OCI-LY1 (cell line): ENCODE measurements at regions not wholly inside any gene's neighbourhood (a gene's known extent, or its start where the extent isn't known, plus 50 kb on each side); places are given as distances from the start of the nearest gene placed in this dataset.

Source experiments
- H2AFZ ChIP-seq: fragments of 200-600 bp; sonication (generic), shearing (Covaris generic); 2 replicates; pipeline ENCODE4 v1.6.0; 2014; ENCODE audit warnings: antibody characterized with exemption, mild to moderate bottlenecking, low read length
- H3F3A ChIP-seq: fragments of 200-600 bp; sonication (generic), shearing (Covaris generic); 2 replicates; pipeline ENCODE4 v1.6.0; 2014; ENCODE audit warnings: mild to moderate bottlenecking, antibody characterized with exemption, low read length, moderate library complexity; ENCODE audit not compliant: insufficient read depth
- H3K27ac ChIP-seq: fragments of 200-600 bp; sonication (generic); 2 replicates; pipeline ENCODE4 v1.5.1; 2014; ENCODE audit warnings: low read length, mixed run types, mild to moderate bottlenecking, low read depth; ENCODE audit not compliant: poor library complexity, severe bottlenecking
- H3K27me3 ChIP-seq: fragments of 200-600 bp; sonication (generic); 2 replicates; pipeline ENCODE4 v1.6.0; 2014; ENCODE audit warnings: antibody characterized with exemption, mild to moderate bottlenecking, low read length, moderate library complexity; ENCODE audit not compliant: insufficient read depth
- H3K36me3 ChIP-seq: fragments of 200-600 bp; sonication (generic); 2 replicates; pipeline ENCODE4 v1.6.1; 2014; ENCODE audit warnings: mild to moderate bottlenecking, antibody characterized with exemption, low read length, moderate library complexity, mixed read lengths; ENCODE audit not compliant: insufficient read depth
- H3K4me1 ChIP-seq: fragments of 200-600 bp; sonication (generic); 2 replicates; pipeline ENCODE4 v1.5.1; 2014; ENCODE audit warnings: mild to moderate bottlenecking, low read length, moderate library complexity; ENCODE audit not compliant: insufficient read depth, severe bottlenecking
- H3K4me2 ChIP-seq: fragments of 200-600 bp; sonication (generic), shearing (Covaris generic); 2 replicates; pipeline ENCODE4 v1.6.1; 2014; ENCODE audit warnings: low read length
- H3K4me3 ChIP-seq: fragments of 200-600 bp; sonication (generic); 2 replicates; pipeline ENCODE4 v1.5.1; 2014; ENCODE audit warnings: low read length, low read depth, mild to moderate bottlenecking, mixed read lengths; ENCODE audit not compliant: poor library complexity, severe bottlenecking
- H3K79me2 ChIP-seq: fragments of 200-600 bp; shearing (Covaris generic); 2 replicates; pipeline ENCODE4 v1.6.1; 2016; ENCODE audit warnings: mixed run types, low read length, mixed read lengths; ENCODE audit not compliant: insufficient read depth
- H3K9ac ChIP-seq: fragments of 200-600 bp; sonication (generic), shearing (Covaris generic); 2 replicates; pipeline ENCODE4 v1.6.1; 2014; ENCODE audit warnings: mild to moderate bottlenecking, low read length, mixed read lengths
- H3K9me2 ChIP-seq: fragments of 200-600 bp; sonication (generic), shearing (Covaris generic); 2 replicates; pipeline ENCODE4 v1.6.1; 2014; ENCODE audit warnings: low read depth, mild to moderate bottlenecking, low read length, mixed read lengths
- H3K9me3 ChIP-seq: fragments of 200-600 bp; shearing (Covaris generic); 2 replicates; pipeline ENCODE4 v1.6.1; 2014; ENCODE audit warnings: low read length, mixed read lengths
- H4K20me1 ChIP-seq: fragments of 200-600 bp; sonication (generic), shearing (Covaris generic); 2 replicates; pipeline ENCODE4 v1.6.0; 2016; ENCODE audit warnings: mild to moderate bottlenecking, low read length; ENCODE audit not compliant: insufficient read depth
- EZH2 ChIP-seq: fragments of 200-600 bp; sonication (generic), shearing (Covaris generic); IDR thresholded peaks from 2 replicates; pipeline ENCODE4 v1.8.0; 2017; ENCODE audit warnings: borderline replicate concordance, mixed run types, mild to moderate bottlenecking, antibody characterized with exemption, low read length, moderate library complexity, mixed read lengths
- TF ChIP-seq, protein P1 (sequence below): fragments of 200-600 bp; sonication (generic), shearing (Covaris generic); IDR thresholded peaks from 2 replicates; pipeline ENCODE4 v1.5.1; 2017; ENCODE audit warnings: mild to moderate bottlenecking, antibody characterized with exemption, low read length, moderate library complexity, mixed read lengths

DNA sequence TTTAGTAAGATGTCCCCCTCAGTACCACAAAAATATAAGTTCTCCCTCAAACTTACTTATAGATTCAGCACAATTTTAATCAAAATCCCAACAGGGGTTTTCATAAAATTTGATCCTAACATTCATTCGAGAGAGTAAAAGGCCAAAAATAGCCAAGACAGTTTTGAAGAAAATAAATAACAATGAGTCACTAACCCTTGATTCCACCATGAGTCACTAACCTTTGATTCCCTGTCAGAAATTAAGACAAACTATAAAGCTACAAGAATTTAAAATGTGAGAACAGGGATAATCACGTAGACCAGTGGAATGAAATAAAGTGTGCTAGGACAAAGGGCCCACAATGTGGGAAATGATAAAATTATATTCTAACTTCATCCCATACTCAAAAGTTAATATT is 320.3 kb downstream of the SUCLA2 start:
- no peaks in the 10 kb centered on the region for H3K36me3 ChIP-seq
- TF ChIP-seq EZH2: no peak
- TF ChIP-seq, protein P1, sequence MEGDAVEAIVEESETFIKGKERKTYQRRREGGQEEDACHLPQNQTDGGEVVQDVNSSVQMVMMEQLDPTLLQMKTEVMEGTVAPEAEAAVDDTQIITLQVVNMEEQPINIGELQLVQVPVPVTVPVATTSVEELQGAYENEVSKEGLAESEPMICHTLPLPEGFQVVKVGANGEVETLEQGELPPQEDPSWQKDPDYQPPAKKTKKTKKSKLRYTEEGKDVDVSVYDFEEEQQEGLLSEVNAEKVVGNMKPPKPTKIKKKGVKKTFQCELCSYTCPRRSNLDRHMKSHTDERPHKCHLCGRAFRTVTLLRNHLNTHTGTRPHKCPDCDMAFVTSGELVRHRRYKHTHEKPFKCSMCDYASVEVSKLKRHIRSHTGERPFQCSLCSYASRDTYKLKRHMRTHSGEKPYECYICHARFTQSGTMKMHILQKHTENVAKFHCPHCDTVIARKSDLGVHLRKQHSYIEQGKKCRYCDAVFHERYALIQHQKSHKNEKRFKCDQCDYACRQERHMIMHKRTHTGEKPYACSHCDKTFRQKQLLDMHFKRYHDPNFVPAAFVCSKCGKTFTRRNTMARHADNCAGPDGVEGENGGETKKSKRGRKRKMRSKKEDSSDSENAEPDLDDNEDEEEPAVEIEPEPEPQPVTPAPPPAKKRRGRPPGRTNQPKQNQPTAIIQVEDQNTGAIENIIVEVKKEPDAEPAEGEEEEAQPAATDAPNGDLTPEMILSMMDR: no peak
- no peak overlapping the region for H3K4me2 ChIP-seq
- H4K20me1 ChIP-seq: no peaks in the 10 kb centered on the region
- H2AFZ ChIP-seq: no peak overlapping the region
- no peaks in the 10 kb centered on the region for H3K4me1 ChIP-seq
- no peaks in the 10 kb centered on the region for H3K9me2 ChIP-seq
- no peak overlapping the region for H3K9ac ChIP-seq
- no peaks in the 10 kb centered on the region for H3K79me2 ChIP-seq
- H3K27ac ChIP-seq: no peak overlapping the region
- H3K4me3 ChIP-seq: no peak overlapping the region
- H3K27me3 ChIP-seq: no peaks in the 10 kb centered on the region
- H3F3A ChIP-seq: no peaks in the 10 kb centered on the region
- H3K9me3 ChIP-seq: no peaks in the 10 kb centered on the region

DNA sequence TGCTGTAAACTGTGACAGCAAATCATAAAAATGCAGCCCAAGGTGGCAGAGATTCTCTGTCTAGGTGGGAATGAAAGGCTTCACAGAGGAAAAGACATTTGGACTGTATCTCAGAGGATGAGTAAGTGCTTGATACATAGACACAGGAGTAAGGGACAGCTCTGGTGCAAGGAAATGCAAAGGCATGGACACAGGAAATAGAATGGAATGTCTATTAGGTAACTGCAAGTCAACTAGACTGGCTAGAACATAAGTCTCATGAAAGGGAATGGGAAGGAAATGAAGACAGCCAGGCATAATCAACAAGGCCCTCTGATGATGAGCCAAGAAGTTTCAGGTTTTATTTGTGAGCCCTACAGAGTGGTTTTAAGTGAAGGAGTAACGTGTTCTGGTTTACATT is 321.7 kb downstream of the SUCLA2 start:
- TF ChIP-seq EZH2: no peak
- TF ChIP-seq, protein P1: no peak
- Histone ChIP-seq H3K9me2 (no peaks in the 10 kb centered on the region), H3F3A (no peaks in the 10 kb centered on the region), H3K9ac (no peak overlapping the region), H3K27ac (no peak overlapping the region), H3K4me1 (no peaks in the 10 kb centered on the region), H2AFZ (no peak overlapping the region), H3K36me3 (no peaks in the 10 kb centered on the region), H3K9me3 (no peaks in the 10 kb centered on the region), H3K27me3 (no peaks in the 10 kb centered on the region), H3K4me2 (no peak overlapping the region), H4K20me1 (no peaks in the 10 kb centered on the region), H3K79me2 (no peaks in the 10 kb centered on the region), H3K4me3 (no peak overlapping the region)

DNA sequence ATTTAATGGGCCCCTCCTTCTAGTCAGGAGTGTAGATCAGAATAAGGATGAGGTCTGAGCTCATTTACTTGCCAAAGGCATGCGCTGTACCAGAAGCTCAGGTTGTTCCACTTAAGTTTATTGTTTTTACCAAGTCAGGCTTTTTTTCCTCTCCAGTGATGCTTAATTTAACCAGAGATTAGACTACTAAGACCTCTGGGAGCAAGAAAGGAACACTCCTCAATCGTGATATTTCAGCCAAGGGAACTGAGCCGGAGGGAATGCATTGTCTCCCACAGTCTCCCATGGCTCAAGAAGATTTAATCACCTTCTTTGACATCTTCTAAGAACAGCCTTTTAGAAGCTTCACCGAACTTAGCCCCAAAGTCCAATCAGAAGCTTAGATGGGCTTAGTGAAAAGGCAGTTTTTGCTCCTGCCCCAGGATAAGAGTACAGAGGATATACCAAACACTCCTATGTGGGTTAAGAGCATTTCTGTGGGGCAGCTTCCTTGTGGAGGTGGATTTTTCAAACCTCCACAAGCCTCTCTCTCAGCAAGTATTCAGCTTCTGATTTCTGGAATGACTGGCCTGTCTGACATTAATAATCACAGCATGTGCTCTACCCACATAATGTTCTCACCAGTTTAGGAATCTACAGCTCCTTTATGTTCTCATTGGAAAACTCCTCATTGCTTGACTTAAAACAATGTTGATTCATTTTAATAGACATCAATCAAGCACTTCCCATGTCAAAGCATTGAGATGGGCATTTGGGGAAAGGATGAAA is 322.7 kb downstream of the SUCLA2 start:
- no peaks in the 10 kb centered on the region for H3K9me2 ChIP-seq
- no peak overlapping the region for H2AFZ ChIP-seq
- TF ChIP-seq EZH2: no peak
- TF ChIP-seq, protein P1: no peak
- no peak overlapping the region for H3K4me2 ChIP-seq
- H3K9ac ChIP-seq: no peak overlapping the region
- no peaks in the 10 kb centered on the region for H3K79me2 ChIP-seq
- H3K4me3 ChIP-seq: no peak overlapping the region
- no peak overlapping the region for H3K27ac ChIP-seq
- no peaks in the 10 kb centered on the region for H3K36me3 ChIP-seq
- no peaks in the 10 kb centered on the region for H3K4me1 ChIP-seq
- H3K27me3 ChIP-seq: no peaks in the 10 kb centered on the region
- no peaks in the 10 kb centered on the region for H3K9me3 ChIP-seq
- no peaks in the 10 kb centered on the region for H4K20me1 ChIP-seq
- no peaks in the 10 kb centered on the region for H3F3A ChIP-seq
